ENCODE measurements at regions not wholly inside any gene's neighbourhood (a gene's known extent, or its start where the extent isn't known, plus 50 kb on each side); places are given as distances from the start of the nearest gene placed in this dataset.
A peak's percentile ranks its signal among the peaks of the same experiment; 100 is the strongest.

- H2AK5ac ChIP-seq (ENCODE audit: low read depth, low read length): no peak overlapping the region
- no peak overlapping the region for H3K27ac ChIP-seq (ENCODE audit: low read depth, low read length)
- H3K56ac ChIP-seq (replicated peaks; ENCODE audit: insufficient read length, low read depth, low read length): no peak overlapping the region
- no peaks in the 10 kb centered on the region for H4K20me1 ChIP-seq (replicated peaks in 1 of 2; ENCODE audit: control insufficient read depth in 1 of 2, insufficient read depth in 2 of 2, low read length in 2 of 2)
- TF ChIP-seq RFX5 (IDR thresholded peaks at IDR 0.05; ENCODE audit: borderline replicate concordance, low read depth, low read length) (no peak), CEBPB (IDR thresholded peaks at IDR 0.05; ENCODE audit: low read depth, low read length) (peak; percentile 97)
- POLR2A ChIA-PET (ENCODE audit: partially characterized antibody): no interaction called here
- no peak overlapping the region for H2BK5ac ChIP-seq (ENCODE audit: low read depth, low read length)
- peak overlapping the region; percentile 74; the same call in 1 of the 2 replicates for H2AFZ ChIP-seq (ENCODE audit: low read length)
- no peaks in the 10 kb centered on the region for H3K79me1 ChIP-seq (ENCODE audit: low read depth, low read length)
- H4K5ac ChIP-seq (ENCODE audit: insufficient read length, low read depth, low read length): peak overlapping the region; percentile 75
- H4K8ac ChIP-seq (ENCODE audit: extremely low read depth, insufficient read depth, low read length): no peak overlapping the region
- no peak overlapping the region for H2BK20ac ChIP-seq (ENCODE audit: low read length)
- H3K4me2 ChIP-seq (ENCODE audit: insufficient read depth in 1 of 2, low read depth in 2 of 2, low read length in 2 of 2): peak overlapping the region; percentile 12 to 23; a peak in 2 of 4 replicates
- no peak overlapping the region for H2BK120ac ChIP-seq (replicated peaks; ENCODE audit: low read depth, low read length)
- H3K27me3 ChIP-seq (replicated peaks in 1 of 4; ENCODE audit: control insufficient read depth in 3 of 4, extremely low read depth in 1 of 4, insufficient read depth in 3 of 4, low read length in 3 of 4): no peaks in the 10 kb centered on the region
- CTCF ChIA-PET (ENCODE audit: partially characterized antibody): interaction anchor here (0.6 to 1.7 kb wide), 2 partner anchors 13 to 113 kb away, joined by 3 to 4 read pairs; no protein-coding TSS in a partner anchor
- 38% methylated on average over 7 of the region's 7 CpGs; no CpG with 5 or more reads in 1 of the 2 experiments for WGBS, 2 experiments (ENCODE audit: extremely low coverage in 1 of 2, insufficient coverage in 1 of 2, insufficient read length in 1 of 2, insufficient replicate concordance in 2 of 2, low coverage in 1 of 2, low lambda C conversion rate in 2 of 2, missing lambda C conversion rate in 1 of 2)
- FAIRE-seq: peak; percentile 76
- no peaks in the 10 kb centered on the region for H3K79me2 ChIP-seq (ENCODE audit: control insufficient read depth in 1 of 2, insufficient read depth in 2 of 2, low read length in 2 of 2)
- no peak overlapping the region for H2BK12ac ChIP-seq (ENCODE audit: low read depth, low read length)
- no peak overlapping the region for H3K9ac ChIP-seq (replicated peaks in 1 of 4; ENCODE audit: extremely low read depth in 1 of 4, low read depth in 3 of 4, low read length in 3 of 4)
- H3K18ac ChIP-seq (ENCODE audit: extremely low read depth, low read length): no peak overlapping the region
- no peaks in the 10 kb centered on the region; the same call in 1 of the 2 replicates for H3K23me2 ChIP-seq (ENCODE audit: low read depth, low read length)
- no peak overlapping the region for H3K4ac ChIP-seq (replicated peaks; ENCODE audit: insufficient read length, low read depth, low read length)
- H3K14ac ChIP-seq (ENCODE audit: insufficient read length): no peak overlapping the region
- H3K4me3 ChIP-seq (ENCODE audit: extremely low read depth in 1 of 4, insufficient read depth in 2 of 4, low read depth in 3 of 4, low read length in 4 of 4): no peak overlapping the region
- no peaks in the 10 kb centered on the region for H3K36me3 ChIP-seq (ENCODE audit: control insufficient read depth in 2 of 4, insufficient read depth in 4 of 4, low read length in 3 of 4)
- H3K4me1 ChIP-seq (replicated peaks in 1 of 4; ENCODE audit: control insufficient read depth in 3 of 4, insufficient read depth in 4 of 4, low read length in 3 of 4): peaks cover 0 to 15% (median 3%) of the 10 kb centered on the region in 4 experiments; a peak in 3 of 7 replicates
- H3K9me3 ChIP-seq (ENCODE audit: insufficient read depth in 2 of 2, low read depth in 1 of 2, low read length in 1 of 2): no peaks in the 10 kb centered on the region
- no peak overlapping the region for H3K23ac ChIP-seq (ENCODE audit: insufficient read length)
- DNase-seq (ENCODE audit: low read depth in 1 of 2, low spot score in 2 of 2): no peak
- no peak overlapping the region for H2BK15ac ChIP-seq (ENCODE audit: low read length)
- H4K91ac ChIP-seq (replicated peaks; ENCODE audit: insufficient read length, low read length): no peak overlapping the region
These were observed 587.5 kb upstream of the ADGRL2 start for GRCh38 chr1:81213279-81213678.

Measured in H1 (cell line).